Activated CD8-positive, alpha-beta memory T cell treated with anti-CD3 and anti-CD28 coated beads for 1 hour (primary cell): ENCODE measurements at regions not wholly inside any gene's neighbourhood (a gene's known extent, or its start where the extent isn't known, plus 50 kb on each side); places are given as distances from the start of the nearest gene placed in this dataset.
"Not testable (repeated sequence)": the region's sequence is repeated elsewhere in the genome, so short reads cannot be mapped to it uniquely, and the experiment has no call there.

ENCODE experiments used
- DNase-seq, 2 donors: peaks; one replicate each; pipeline ENCODE4 v3.0.0-alpha.2; 2020; ENCODE audit warnings: low read depth in 1 of 2; ENCODE audit errors: extremely low read depth in 1 of 2

DNA sequence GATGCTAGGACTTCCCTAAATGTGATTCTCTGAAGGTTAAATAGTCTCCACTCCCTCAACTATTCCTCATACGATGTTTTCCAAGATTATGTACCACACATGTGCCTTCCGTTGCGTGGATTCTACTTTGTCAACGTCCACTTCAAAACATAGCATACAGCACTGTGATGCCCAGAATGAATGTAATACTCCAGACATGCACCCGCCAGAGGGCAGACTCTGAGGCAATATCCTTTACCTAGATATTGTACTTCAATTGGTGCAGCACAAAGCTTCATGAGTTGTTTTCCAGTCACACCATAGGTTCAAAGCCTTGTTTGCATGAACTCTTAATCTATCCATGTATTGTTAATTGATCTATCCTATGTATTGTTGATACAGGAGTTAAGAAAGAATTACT is 201.0 kb upstream of the NABP1 start:
- DNase-seq: no peak

DNA sequence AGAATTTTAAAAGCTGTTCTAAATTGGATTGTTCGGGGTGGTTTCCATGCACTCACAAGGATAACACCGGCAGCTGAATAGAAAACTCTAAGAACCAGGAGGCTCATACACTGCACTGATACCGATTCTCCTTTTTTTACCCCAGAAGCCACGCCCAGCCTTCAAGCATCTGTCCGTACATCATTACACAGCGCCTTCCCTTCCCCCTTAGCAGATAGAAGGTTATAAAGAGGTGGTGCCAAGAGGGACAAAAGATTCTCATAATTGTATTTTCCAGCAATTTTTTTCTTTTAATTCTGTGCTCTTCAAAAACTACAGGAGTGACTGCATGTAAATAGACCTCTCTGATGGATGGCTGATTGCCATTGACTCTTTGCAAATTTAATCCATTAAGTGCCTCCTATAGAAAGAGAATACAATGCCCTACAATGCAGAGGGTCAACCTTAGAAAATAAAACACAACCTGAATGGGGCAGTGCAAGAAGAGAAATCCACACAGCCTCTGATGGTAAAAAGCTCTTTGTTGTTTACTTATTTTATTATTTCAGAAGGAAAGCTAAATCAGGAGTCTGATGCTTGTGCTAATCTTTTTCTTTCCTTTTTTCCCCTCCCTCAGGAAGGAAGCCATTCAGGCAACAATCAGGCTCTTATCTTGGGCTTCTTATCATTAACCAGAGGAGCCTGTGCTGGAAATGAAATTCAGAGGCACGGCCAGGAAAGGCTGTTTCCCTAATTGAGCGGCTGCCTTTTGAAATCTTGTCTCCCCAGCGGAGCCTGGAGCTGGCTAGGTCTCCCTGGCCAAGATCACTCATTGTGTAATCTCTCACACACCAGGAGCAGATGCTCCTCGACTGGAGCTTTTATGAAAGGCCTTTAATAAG is 198.9 kb upstream of the NABP1 start:
- no peak for DNase-seq

DNA sequence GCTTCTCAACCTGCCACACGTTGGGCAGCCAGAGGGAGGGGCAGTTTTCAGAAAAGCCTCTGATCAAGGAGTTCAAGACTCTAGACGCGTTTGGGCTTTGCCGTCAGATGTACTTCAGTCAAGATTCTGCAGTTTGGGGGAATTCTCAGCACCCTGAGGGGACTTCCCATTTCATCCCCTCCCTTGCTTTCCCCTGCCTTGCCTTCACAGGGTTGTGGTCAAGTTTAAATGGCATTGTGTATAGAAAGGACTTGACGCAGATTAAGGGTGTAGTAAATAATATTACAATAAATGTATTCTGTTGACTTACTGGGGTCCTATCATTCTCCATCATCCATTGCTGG is 198.3 kb upstream of the NABP1 start:
- no peak for DNase-seq

DNA sequence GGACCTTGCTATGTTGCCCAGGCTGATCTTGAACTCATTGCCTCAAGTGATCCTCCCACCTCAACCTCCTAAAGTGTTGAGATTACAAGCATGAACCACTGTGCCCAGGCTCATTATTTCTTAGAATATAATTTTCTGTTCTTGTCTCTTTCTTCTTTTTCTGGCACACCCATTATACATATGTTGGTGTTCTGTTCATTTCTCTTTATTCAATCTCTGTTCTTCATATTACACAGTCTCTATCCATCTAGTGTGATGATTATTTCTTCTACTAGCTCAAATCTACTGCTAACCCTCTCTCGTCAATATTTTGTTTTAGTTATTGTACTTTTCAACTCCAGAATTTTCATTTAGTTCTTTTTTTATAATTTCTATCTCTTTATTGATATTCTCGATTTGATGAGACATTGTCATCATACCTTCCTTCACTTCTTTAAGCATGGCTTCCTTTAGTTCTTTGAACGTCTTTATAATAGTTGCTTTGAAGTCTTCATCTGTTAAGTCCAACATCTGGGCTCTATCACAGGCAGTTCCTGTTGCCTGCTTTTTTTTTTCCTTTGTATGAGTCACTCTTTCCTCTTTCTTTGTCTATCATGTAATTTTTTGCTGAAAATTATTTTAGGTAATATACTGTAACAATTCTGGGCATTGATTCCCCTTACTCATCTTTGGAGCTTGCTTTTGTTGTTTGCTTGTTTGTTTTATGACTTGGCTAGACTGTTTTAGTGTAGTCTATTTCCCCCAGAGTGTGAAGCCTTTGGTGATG is 196.4 kb upstream of the NABP1 start:
- DNase-seq: no peak

DNA sequence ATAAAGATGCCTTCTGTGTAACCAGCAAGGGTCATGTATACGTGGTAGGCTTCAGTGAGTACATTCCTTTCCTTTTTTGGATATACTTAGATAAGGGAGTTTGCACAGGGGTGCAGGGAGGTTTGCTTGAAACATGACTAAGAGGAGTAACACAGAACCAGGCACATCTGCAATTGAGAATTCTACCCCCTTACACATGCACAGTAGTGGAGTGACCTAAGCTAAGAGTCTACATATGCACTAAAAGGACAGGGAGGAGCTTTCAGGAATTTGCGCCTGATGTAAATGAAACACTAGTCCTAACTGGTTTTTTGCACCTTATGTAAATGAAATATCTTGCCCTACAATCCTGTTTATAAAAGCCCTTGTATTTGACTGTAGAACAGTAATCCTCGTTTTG is 194.8 kb upstream of the NABP1 start:
- no peak for DNase-seq

DNA sequence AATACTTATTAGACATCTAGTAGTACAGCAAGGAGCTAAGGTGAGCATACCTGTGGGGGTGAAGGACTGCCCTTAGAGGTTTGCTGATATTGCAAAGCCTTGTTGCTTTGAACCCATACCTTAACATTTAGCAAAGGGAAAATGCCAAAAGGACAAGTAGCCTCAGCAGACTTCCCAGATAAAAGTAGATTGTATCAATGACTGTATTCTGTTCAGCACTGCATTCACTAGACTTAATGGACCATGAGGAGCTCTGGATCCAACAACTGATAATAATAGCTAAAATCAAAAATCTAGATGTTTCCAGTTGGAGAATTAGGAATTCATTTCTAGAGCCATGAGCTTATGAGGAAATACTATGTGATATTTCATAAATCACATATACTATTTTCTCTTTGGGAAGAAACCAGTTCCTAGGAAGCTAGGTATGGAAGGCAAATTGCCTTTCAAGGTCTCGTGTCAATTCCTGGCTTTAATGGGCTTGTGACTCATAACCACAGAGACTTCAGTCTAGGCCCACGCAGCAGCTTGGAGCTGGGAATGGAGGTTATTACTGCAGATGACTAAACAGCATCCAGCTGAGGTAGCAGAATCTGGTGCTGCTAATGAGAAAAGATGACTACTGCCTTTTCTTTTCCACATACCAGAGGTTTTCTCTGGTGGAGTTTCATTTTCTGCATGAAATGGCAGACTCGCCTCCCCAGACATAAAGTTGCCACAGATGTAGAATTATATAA is 191.2 kb upstream of the NABP1 start:
- DNase-seq: no peak

DNA sequence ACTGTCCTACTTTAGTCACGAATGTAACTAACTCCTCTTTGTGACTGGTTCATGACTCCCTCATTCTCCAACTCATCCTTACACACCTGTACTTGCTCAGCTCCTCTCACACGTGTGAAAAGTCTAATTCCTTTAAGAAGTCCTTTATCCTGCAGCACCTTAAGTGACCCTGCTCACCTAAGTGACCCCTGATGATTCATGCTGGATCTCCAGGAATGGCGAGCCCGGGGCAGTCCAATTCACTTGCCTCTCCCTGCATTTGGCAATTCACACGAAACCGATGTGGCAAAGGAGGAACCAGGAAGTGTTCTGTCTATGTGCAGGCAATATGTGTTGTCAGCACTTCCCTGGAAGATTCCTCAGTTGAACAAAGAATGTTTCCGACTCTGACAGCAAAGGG is 189.8 kb upstream of the NABP1 start:
- DNase-seq: no peak

DNA sequence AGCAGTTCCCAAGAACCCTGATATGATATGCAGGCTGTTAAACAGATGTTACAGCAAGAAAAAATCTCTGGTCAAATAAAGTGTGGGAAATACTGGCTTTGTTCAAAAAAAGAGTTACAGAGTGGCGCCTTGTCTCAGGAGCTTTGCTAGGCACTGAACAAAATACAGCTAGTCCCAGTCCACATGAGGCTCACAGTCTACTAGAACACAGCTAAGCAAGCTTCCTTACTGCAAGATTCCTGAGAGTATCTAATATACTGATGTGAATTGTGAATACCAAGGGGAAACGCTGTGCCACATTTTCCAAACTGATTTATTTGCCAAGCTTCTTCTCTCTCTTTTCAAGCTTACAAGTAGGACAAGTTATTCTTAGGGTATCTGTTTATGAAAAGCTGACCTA is 188.8 kb upstream of the NABP1 start:
- DNase-seq: no peak

GRCh38 chr2:191496838-191497237 is 181.1 kb upstream of the NABP1 start:
- no peak for DNase-seq

GRCh38 chr2:191497822-191498221 is 180.1 kb upstream of the NABP1 start:
- no peak for DNase-seq

DNA sequence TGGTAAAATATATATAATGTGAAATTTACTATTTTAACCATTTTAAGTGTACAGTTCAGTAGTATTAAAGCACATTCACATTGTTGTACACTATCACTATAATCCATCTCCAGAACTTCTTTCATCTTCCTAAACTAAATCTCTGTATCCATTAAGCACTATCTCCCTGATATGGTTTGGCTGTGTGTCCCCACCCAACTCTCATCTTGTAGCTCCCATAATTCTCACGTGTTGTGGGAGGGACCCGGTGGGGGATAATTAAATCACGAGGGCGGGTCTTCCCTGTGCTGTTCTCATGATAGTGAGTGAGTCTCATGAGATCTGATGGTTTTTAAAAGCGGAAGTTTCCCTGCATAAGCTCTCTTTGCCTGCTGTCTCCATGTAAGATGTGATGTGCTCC is 178.9 kb upstream of the NABP1 start:
- no peak for DNase-seq

GRCh38 chr2:191499874-191500565 is 177.9 kb upstream of the NABP1 start:
- no peak for DNase-seq

GRCh38 chr2:191500566-191500883 is 177.4 kb upstream of the NABP1 start:
- no peak for DNase-seq

- no peak for DNase-seq
These were observed 176.9 kb upstream of the NABP1 start for GRCh38 chr2:191500884-191501560.

GRCh38 chr2:191501561-191502168 is 176.3 kb upstream of the NABP1 start:
- no peak for DNase-seq

DNA sequence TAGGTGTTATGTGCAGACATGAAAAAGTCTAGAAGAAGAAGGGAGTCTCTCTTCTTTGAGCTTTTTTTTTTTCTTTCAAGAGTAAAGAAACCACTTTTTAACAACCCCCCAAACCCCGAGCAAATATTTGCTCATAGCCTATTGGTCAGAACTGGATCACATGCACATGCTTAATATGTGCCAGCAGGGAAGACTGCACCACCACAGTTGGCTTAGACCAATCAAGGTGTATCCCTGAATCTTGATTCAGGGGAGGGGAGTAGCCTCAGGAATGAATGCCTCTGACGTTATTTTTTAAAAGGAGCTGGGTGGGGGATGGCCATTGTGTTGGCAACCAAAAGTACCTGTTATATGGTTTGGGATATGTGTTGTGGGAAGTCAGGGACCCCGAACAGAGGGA is 171.4 kb upstream of the NABP1 start:
- DNase-seq: no peak

DNA sequence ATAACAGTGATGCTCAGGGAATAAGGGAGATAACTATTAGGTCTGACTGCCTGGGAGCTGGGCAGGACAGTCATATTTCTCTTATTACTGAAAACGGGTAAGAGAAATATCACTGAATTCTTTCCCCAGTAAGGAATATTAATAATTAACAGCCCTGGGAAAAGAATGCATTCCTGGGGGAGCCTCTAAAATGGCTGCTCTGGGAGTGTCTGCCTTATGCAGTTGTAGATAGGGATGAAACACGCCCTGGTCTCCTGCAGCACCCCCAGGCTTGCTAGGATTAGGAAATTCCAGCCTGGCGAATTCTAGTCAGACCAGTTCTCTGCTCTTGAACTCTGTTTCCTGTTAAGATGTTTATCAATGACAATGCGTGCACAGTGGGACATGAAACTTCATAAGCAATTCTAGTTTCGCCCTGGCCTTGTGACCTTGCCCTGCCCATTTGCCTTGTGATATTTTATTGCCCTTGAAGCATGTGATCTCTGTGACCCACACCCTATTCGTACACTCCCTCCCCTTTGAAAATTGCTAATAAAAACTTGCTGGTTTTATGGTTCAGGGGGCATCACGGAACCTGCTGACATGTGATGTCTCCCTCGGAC is 170.6 kb upstream of the NABP1 start:
- not testable (repeated sequence) for DNase-seq

DNA sequence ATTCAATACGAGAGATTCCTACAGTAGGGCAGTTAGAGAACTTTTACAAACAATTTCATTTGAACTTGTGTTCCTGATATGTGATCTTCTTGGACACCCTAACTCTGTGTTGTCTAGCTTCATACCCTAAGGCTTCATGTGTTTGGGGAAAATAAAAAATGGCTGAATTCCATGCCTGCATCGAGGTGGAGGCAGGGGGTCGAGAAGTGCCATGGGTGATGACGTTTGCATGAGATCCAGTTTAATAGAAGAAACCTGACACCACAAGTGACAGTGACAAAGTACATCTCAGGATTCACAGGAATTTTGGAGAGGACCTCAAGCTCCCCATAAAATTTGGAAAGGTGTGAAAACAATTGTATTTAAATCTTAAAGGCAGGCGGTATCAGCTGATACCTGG is 169.2 kb upstream of the NABP1 start:
- no peak for DNase-seq

GRCh38 chr2:191512216-191512835 is 165.6 kb upstream of the NABP1 start:
- no peak for DNase-seq
